ENCODE measurements at regions not wholly inside any gene's neighbourhood (a gene's known extent, or its start where the extent isn't known, plus 50 kb on each side); places are given as distances from the start of the nearest gene placed in this dataset.

DNA sequence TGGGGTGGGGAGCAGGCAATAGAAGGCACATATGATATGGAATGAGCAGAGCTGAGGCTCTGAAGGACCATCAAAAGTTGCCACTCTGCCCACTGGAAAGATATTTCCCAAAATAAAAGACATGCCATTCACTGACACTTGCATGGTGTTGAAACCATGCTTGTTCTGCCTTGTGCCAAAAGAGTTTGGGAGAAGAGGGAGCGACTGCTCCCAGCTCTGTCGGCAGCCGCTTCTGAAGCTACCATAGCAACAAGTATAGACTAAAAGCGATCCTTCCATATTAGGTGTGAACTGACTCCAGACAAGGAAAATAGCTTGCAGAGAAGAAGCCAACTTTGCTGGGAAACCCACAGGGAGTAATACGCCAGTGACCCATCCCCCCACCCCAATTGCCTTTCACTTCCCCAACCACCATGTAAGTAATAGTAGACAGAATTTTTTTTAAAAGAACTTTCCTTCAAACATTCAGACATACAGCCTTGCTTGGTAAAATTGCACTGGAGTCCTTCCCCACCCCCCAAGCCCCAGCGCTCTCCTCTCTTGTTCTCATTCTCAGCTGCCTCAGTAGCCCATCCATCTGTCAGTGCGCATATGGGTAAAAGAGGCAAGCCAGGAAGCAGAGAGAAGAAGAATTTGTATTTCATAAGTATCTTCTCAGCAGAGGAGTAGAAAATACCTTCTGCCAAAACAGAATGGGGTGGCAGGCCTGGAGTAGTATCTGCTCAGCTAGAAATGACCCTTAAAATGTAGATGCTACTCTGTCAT lies 263.7 kb downstream of the OMA1 start:
- WGBS, 2 experiments (ENCODE audit: insufficient coverage in 1 of 2, insufficient read length in 1 of 2) = 66 to 72% methylated on average over 5 to 7 of the region's 7 CpGs
- Mint-ChIP-seq H3K36me3 (ENCODE audit: low read depth) (no peaks in the 10 kb centered on the region), H3K4me3 (no peak overlapping the region), H3K9me3 (no peaks in the 10 kb centered on the region), H3K27me3 (ENCODE audit: insufficient read depth) (peaks cover 4% of the 10 kb centered on the region), H3K27ac (no peak overlapping the region), H3K4me1 (no peaks in the 10 kb centered on the region)
- no peaks in the 10 kb centered on the region for H3K36me3 ChIP-seq (ENCODE audit: control insufficient read depth, insufficient read depth, low read length)
- no peaks in the 10 kb centered on the region for H3K4me1 ChIP-seq (ENCODE audit: control insufficient read depth, insufficient read depth, low read length)
- TF ChIP-seq, protein P1, sequence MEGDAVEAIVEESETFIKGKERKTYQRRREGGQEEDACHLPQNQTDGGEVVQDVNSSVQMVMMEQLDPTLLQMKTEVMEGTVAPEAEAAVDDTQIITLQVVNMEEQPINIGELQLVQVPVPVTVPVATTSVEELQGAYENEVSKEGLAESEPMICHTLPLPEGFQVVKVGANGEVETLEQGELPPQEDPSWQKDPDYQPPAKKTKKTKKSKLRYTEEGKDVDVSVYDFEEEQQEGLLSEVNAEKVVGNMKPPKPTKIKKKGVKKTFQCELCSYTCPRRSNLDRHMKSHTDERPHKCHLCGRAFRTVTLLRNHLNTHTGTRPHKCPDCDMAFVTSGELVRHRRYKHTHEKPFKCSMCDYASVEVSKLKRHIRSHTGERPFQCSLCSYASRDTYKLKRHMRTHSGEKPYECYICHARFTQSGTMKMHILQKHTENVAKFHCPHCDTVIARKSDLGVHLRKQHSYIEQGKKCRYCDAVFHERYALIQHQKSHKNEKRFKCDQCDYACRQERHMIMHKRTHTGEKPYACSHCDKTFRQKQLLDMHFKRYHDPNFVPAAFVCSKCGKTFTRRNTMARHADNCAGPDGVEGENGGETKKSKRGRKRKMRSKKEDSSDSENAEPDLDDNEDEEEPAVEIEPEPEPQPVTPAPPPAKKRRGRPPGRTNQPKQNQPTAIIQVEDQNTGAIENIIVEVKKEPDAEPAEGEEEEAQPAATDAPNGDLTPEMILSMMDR (conservative IDR thresholded peaks at IDR 0.05) = no peak
- no peak overlapping the region for H3K4me3 ChIP-seq (ENCODE audit: low read length)
- no peaks in the 10 kb centered on the region for H3K27me3 ChIP-seq (ENCODE audit: control insufficient read depth, insufficient read depth, low read length, poor library complexity, severe bottlenecking)
- no peak overlapping the region for H3K9ac ChIP-seq (ENCODE audit: extremely low read depth, low read length, poor library complexity, severe bottlenecking)
- H3K9me3 ChIP-seq (ENCODE audit: control insufficient read depth, low read length) = no peaks in the 10 kb centered on the region
- peak overlapping the region; percentile 38 for H3K27ac ChIP-seq (ENCODE audit: low read depth, low read length)
- no peak for DNase-seq

DNA sequence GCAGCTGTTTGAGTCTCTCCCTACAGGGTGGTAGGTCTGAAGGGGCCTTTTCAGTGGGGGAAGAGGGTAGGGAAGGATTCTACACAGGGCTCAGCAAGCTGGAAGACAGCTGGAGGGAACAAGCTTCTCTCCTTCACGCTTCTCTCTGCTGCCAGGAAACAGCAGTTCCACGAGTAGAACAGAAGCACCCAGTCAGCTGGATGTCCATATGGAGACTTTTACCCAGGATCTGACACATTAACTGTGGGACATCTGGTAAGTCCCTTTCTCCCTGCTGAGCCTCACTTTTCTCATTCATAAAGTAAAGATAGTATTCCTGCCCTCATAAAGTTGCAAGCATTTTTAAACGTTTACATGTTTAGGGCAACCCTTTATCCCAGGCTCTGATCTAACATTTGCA lies 280.3 kb downstream of the OMA1 start:
- DNase-seq = no peak
- TF ChIP-seq, protein P1 (conservative IDR thresholded peaks at IDR 0.05) = no peak
- no peaks in the 10 kb centered on the region for H3K4me1 Mint-ChIP-seq
- no peaks in the 10 kb centered on the region for H3K36me3 Mint-ChIP-seq (ENCODE audit: low read depth)
- H3K36me3 ChIP-seq (ENCODE audit: control insufficient read depth, insufficient read depth, low read length) = no peaks in the 10 kb centered on the region
- H3K9me3 Mint-ChIP-seq = peaks cover 1% of the 10 kb centered on the region
- no peak overlapping the region for H3K9ac ChIP-seq (ENCODE audit: extremely low read depth, low read length, poor library complexity, severe bottlenecking)
- H3K27me3 ChIP-seq (ENCODE audit: control insufficient read depth, insufficient read depth, low read length, poor library complexity, severe bottlenecking) = no peaks in the 10 kb centered on the region
- WGBS, 2 experiments (ENCODE audit: insufficient coverage in 1 of 2, insufficient read length in 1 of 2) = 84 to 93% methylated on average over 3 of the region's 3 CpGs
- H3K27ac ChIP-seq (ENCODE audit: low read depth, low read length) = no peak overlapping the region
- no peak overlapping the region for H3K27ac Mint-ChIP-seq
- H3K4me3 Mint-ChIP-seq = no peak overlapping the region
- H3K4me1 ChIP-seq (ENCODE audit: control insufficient read depth, insufficient read depth, low read length) = no peaks in the 10 kb centered on the region
- H3K27me3 Mint-ChIP-seq (ENCODE audit: insufficient read depth) = peaks cover 5% of the 10 kb centered on the region
- no peaks in the 10 kb centered on the region for H3K9me3 ChIP-seq (ENCODE audit: control insufficient read depth, low read length)
- no peak overlapping the region for H3K4me3 ChIP-seq (ENCODE audit: low read length)

DNA sequence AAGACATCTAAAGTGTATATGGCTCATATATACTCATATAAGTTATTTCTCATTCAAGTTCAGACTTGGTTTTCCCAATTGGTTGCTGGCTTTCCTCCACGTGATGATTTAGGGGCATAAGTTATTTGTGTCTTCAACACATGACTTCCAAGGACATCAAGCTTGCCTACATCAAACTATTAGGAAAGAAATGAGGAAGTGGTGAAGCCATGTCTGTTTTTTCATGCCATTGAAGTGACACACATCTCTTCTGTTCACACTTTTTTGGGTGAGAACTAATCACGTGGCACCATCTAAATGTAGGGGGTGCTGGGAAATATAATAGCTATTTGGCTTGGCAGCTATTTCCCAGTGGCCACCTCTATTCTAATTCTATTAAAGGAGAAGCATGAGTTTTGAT lies 282.1 kb downstream of the OMA1 start:
- no peaks in the 10 kb centered on the region for H3K4me1 ChIP-seq (ENCODE audit: control insufficient read depth, insufficient read depth, low read length)
- H3K4me3 ChIP-seq (ENCODE audit: low read length) = no peak overlapping the region
- H3K27me3 ChIP-seq (ENCODE audit: control insufficient read depth, insufficient read depth, low read length, poor library complexity, severe bottlenecking) = no peaks in the 10 kb centered on the region
- H3K36me3 ChIP-seq (ENCODE audit: control insufficient read depth, insufficient read depth, low read length) = no peaks in the 10 kb centered on the region
- 69 to 86% methylated on average over 1 to 2 of the region's 2 CpGs for WGBS, 2 experiments (ENCODE audit: insufficient coverage in 1 of 2, insufficient read length in 1 of 2)
- Mint-ChIP-seq H3K27ac (no peak overlapping the region), H3K27me3 (ENCODE audit: insufficient read depth) (peaks cover 5% of the 10 kb centered on the region), H3K9me3 (peaks cover 1% of the 10 kb centered on the region), H3K4me3 (no peak overlapping the region), H3K4me1 (no peaks in the 10 kb centered on the region), H3K36me3 (ENCODE audit: low read depth) (no peaks in the 10 kb centered on the region)
- no peak for DNase-seq
- no peak overlapping the region for H3K27ac ChIP-seq (ENCODE audit: low read depth, low read length)
- H3K9ac ChIP-seq (ENCODE audit: extremely low read depth, low read length, poor library complexity, severe bottlenecking) = no peak overlapping the region
- TF ChIP-seq, protein P1 (conservative IDR thresholded peaks at IDR 0.05) = no peak
- H3K9me3 ChIP-seq (ENCODE audit: control insufficient read depth, low read length) = no peaks in the 10 kb centered on the region
